ENCODE measurements at regions not wholly inside any gene's neighbourhood (a gene's known extent, or its start where the extent isn't known, plus 50 kb on each side); places are given as distances from the start of the nearest gene placed in this dataset.
"Not testable (repeated sequence)": the region's sequence is repeated elsewhere in the genome, so short reads cannot be mapped to it uniquely, and the experiment has no call there.

DNA sequence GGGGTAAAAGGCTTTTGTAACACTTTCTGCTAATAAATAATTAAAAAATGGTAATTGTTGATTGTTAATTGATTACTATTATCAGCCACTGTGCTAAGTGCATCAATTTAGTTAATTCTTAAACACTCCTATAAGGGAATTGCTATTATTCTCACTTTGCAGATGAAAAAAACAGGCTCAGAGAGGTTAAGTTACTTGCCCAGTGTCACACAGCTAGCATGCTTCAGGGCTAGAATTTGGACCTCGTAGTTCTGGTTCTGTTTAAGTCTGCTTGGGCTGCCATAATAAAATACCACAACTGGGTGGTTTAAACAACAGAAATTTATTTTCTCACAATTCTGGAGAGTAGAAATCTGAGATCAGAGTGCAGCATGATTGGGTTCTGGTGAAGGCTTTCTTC lies 164.8 kb upstream of the TBX18 start:
- DNase-seq (ENCODE audit: low read depth) = no peak

DNA sequence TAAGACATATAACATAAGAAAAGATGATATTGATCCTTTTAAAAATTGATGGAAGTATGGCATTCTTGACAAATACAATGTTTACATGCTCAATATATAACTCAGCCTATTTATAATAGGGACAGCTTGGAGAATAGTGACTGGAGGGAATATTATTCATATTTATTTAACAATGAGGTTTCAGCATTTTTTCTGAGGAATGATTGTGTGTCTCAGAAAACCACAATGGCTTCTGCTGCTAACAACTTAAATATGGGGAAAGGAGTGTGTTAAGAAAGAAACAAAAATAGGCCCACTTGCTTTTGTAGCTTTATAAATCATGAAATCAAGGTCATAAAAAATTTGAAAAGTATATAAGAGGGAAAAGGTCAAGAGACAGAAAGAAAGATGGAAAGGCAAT lies 163.2 kb upstream of the TBX18 start:
- no peak for DNase-seq (ENCODE audit: low read depth)

DNA sequence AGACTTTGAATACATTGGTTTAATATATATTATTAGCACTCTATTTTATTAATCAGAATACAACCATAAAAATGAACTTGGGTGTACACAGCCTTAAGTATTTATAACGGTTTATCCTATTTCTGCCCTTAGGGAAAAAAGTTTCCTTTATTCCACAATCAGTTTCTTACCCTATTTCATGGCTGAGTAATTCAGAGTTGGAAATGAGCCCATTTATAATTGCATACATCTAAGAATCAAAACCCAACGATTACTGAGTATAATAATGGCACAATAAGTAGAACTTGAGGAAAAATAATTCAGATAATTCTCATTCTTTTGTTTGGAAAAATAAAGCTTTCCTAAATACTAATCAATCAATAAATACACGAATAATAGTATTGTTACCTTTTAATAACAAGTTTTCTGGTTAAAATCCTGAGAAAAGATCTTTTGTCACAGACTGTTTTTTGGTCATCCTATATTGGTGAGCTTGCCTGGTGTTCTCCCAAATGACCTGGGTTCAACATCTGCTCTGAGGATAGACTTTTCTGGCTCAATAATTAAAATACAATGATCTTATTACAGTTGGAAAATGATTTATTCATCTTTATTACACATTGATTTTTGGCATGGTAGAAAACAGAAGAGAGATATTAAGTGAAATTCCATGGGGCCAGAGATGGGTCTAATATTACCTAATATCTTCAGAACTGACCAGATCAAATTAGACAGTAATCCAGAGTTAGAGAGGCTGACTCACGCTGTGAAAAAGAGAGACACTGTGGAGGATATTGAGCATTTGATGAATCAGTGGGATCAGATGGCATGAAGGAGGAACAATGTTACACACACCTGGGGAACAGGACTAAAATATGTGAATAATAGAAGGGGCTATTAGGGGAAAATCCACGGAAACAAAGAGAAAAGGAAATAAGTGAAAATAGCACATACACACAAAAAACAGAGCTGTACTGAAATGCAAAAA lies 162.1 kb upstream of the TBX18 start:
- DNase-seq (ENCODE audit: low read depth) = no peak

DNA sequence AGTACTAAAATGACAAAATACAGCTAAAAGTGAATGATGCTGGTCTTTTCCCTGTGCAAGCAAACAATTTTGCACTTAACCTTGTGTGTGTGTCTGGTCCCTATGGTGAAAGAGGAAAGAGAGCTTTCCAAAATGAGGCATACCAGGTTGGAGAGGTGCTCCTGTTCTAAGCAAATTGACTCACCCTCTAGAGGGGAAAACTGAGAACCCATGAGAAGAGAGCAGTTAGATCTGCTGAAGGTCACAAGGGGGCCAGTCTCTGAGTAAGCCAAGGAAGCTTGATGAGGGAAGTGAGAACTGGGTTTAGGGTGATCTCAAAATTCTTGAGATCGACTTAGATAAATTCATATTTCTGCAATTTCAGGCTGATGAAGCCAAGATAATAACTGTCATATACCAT lies 157.5 kb upstream of the TBX18 start:
- DNase-seq (ENCODE audit: low read depth) = no peak

DNA sequence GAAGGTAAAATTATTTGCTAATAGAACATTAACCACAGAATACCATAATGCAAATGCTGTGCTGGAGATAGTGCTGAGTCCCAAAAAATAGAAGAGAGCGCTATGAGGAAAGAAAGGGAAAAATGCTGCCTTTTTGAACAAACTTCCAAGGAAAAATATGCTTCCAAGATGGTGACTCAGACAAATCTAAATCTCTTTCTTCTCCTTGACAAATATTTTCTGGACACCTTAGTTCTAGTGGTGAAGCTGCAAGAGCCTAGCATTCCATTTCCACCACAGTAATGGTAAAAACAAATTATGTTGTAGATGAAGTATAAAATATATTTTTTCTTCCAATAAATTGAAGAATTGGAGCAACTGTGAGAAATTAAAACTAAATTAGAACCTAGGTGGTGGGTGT lies 155.6 kb upstream of the TBX18 start:
- DNase-seq (ENCODE audit: low read depth) = no peak

DNA sequence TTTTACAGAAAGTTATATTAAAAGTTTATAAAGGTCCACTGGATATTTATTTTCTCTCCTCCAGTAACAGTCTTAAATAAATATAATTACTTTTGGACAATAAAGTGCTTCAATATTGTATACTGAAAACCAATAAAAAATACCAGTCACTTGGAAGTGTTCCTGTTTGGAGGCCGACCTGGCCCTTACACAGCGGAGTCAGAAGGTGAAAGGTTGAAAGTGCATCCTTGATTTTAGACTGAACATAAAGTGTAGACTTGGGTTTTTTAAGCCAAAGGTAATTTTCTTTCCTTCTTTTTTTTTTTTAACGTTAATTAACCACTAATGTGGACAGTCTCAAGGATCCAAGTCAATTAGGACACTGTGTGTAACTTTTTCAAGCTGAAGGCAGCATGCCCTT lies 152.3 kb upstream of the TBX18 start:
- DNase-seq (ENCODE audit: low read depth) = no peak

DNA sequence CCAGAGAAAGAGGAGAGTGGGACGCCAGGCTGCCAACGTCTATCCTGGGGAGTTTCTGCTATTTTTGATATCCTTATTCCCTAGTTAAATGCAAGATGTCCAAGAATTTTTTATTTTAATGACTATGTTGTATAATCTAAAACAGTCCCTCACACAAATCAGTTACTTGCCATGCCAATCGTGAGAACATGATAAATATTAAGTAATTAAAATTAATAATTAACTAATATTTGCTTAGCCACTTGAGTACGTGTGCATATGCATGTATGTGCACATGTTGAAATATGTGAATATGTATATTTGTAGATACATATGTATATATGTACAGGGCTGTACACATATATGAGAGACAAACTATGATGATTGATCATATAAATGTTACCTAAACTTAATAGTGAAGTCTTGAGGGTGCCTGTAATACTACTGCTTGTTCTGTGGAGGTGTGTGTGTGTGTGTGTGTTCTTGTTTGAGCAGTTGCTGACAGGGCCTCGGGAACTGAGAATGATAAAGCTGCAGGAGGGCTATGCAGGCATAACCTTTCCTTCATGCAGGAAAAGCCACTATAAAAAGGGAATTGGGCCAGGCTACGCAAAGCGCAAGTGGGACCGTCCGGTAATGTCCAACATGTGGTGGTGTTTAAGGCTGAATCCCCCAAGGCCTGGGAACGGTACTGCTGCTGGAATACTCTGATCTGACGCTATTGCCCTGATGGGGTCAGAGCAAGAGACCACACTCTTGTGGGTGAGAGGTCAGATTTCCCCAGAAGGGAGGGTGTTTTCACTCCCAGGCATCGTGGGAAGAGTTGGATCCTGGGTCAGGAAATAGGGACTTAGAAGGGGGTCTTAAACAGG lies 148.3 kb upstream of the TBX18 start:
- DNase-seq (ENCODE audit: low read depth) = no peak

DNA sequence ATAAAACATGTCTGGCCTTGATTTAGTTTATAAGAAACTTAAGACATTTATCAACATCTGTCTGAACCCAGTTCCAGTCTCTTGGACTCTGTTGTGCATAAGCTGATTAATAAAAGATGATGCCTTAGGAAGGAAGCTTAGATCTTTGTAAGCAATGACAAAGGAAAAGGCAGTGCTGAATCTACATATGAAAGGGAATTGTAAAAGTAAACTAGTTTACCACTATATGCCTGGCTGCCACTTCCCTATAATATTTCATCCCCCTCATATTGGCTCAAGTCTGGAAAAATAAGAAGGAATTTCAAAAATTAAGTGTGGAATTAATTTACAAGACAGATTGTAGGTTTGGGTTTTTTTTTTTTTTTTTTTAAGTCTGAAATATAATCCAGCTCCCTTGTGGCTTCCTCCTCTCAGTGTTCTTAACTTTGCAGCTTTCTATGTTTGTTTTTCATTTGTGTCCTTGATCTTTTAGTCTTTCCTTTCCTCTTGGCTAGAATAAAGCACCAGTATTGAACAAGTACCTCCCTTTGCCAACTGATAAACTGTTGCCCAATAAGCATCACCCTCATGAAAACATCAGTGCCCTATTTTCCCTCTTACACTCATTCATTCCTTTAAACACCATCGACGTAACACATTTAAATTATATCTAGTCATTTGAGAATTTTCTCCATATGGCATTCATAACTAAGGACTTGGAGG lies 146.7 kb upstream of the TBX18 start:
- no peak for DNase-seq (ENCODE audit: low read depth)

DNA sequence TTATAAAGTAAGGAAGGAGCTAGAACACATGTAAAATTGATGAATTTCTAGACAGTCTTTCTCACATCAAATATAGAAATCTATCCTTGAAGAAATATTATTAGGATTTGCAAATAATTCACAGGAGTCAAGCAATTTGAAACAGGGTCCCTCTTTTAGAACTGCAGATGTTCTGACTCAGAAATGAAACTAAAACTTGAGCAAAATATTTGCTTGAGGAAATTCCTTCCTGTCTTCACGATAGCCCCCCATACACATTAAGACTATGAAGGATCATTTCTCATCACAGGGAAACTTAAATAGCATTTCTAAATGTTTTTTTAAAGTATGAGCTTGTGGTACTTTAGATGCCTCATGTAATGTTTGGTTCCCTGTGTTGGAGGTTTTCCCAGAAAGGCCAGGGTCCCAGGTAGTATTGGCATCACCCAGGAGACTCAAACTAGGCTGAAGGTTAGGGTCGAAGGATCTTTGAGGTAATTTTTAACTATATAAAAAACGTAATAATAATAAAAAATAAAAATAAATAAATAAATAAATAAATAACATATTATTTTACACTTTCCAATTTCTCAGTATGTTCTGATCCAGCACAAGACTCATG lies 144.0 kb upstream of the TBX18 start:
- no peak for DNase-seq (ENCODE audit: low read depth)

DNA sequence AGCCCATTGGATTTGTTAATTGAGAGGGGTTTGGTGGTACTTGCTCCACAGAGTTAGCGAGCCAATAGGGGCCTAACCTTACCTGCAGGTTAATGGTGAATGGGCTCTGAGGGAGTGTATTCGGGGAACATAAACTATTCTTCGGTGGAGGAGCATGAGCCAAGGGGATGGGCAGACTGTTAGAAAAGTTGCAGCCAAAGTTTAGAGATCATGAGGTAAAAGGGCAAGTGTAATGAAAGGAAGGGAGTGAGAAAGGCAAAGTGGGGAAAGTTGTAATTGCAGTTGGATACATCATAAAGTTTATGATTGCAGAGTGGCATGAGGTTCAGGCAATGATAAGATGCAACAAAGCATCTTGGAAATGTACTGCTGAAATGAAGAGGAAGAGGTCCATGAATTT lies 142.1 kb upstream of the TBX18 start:
- DNase-seq (ENCODE audit: low read depth) = no peak

DNA sequence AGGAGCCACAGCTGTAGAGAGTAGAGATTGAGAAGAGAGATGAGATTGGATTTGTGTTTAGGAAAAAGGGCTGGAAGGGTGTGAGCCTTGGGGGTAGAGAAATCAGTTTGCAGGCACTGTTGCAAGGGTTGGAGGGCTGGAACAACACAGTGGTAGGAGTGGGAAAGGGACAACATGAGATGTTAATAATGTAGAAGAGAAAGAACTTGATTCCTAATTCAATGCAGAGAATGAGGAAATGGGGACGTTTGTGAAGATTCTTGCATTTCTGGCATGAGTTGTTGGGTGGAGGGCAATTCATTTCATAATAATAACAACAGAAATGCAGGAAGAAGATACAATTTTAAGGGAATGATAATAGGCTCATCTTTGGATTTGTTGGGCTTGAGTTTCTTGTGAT lies 141.4 kb upstream of the TBX18 start:
- no peak for DNase-seq (ENCODE audit: low read depth)

DNA sequence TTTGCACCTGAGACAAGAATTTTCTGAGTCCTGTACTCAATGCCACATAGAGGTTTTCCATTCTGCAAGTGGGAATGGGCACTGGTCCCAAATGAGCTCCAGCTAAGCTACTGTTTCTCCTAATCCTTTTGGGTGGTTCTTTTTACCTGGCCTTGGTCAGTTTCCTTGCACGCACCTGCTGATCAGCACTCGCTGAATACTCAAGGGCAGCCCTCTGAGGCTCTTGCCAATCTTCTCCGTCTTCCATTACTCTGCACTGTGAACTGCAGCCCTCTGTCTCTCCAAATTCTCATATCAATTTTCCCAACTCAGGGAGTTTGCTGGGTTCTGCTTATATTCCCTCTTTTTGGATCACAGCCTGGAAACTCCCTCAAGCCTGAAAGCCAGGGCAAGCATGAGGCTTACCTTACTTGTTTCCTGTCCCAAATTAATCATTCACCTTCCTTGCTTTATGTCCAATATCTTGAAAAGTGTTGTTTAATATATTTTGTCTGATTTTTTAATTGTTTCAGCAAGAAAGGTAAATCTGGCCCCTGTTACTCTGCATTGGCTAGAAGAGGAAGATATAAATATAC lies 138.0 kb upstream of the TBX18 start:
- no peak for DNase-seq (ENCODE audit: low read depth)

DNA sequence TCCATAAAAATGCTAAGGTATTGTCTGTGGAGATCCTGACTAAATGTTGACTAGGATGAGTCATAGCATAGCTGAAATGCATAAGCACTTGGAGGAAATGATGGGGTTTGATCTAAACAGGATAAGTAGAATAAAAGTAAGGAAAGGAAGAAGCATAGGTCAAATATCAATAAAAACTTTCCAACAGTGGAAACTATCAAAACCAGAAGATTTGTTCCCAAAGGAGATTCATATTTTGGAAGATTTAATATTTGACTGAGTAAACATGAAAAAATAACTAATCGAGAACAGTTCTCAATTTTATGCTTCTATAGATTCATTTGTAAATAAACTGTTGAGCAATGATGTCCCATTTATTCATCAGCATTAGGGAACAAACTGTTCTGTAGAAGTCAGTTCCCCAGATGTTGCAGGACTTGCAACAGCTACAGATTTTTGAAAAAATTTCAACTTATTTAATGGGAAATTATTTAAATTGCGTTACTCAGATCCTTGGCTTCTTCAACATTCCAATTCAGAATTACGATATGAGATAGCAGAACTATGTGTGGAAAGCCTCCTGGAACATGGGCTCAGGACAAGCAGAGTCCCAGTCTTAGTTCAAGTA lies 133.7 kb upstream of the TBX18 start:
- no peak for DNase-seq (ENCODE audit: low read depth)

DNA sequence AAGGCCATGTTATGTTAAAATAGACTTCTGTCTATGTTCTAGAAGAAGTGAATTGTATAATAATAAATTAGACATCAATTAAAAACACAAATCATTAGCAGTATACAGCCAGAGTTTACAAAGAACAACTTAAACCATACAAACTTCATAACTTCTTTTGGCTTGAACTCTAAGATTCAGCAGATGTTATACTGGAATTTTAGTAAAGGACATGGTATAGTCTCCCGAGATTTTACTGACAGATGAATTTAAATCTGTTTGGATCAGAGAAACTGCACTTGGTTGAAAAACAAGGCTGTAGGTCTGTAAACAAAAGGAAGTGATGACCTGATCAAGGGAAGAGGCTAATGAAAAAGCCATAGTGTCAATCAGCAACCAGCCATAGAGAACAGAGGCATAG lies 132.6 kb upstream of the TBX18 start:
- no peak for DNase-seq (ENCODE audit: low read depth)

DNA sequence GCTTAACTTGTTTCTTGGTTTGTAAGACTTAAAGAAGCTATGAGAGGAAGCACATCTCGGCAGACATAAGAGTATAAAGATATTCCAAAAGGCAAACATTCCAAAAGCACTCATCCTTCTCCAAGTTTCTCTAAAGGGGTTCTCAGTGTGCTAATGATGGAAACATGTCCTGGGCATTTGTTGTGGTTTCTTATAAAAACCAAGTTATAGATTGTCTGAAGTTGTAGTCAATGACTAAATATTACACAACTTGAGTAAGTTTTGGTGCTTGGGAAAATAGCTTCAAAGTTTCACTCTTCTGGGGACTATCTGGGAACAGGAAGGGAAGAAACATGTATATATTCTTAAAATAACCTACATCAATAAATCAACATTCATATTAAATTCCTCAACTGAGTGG lies 128.3 kb upstream of the TBX18 start:
- no peak for DNase-seq (ENCODE audit: low read depth)

DNA sequence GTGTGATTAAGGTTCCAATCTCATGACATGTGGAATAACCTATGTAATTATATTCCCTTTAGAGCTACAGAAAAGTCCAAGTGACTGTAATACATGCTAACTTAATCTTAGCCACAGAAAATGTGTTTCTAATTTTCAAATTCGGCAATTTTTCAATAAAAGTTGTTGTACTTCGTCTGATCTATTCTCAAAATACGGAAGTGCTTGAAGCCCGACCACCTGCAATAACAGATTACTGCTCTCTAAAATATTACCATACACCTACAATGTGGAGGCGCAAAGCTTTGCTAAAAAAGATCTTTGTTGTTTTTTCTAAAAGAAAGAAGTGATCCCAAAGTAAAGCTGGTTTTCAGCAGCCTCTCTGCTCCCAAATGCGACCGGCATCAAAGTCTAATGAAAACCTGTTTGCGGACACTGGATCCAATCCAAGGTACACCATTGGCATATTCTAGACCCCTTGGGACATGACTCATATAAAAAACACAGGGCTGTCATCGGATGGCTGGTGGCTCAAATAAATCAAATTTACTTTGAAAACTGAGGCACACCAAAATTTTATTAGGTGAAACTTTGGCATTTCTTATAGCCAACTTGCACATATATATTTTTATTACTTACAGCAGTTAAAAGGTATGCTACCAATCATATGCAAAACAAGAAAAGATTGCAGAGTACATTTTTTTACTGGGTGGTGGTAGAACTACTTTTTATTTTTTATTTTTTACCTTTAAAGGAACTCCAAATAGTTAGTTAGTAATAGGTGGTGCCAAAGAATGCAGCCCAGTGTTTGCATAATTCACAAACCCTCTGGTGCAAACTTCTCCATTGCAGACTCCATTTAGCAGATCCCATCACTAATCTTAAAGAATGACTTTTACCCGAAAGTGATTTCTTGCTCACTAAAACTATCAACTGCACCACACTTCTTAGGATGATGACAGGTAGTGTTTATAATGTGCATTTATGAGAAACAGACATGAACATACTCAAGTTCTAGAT lies 118.7 kb upstream of the TBX18 start:
- no peak for DNase-seq (ENCODE audit: low read depth)

DNA sequence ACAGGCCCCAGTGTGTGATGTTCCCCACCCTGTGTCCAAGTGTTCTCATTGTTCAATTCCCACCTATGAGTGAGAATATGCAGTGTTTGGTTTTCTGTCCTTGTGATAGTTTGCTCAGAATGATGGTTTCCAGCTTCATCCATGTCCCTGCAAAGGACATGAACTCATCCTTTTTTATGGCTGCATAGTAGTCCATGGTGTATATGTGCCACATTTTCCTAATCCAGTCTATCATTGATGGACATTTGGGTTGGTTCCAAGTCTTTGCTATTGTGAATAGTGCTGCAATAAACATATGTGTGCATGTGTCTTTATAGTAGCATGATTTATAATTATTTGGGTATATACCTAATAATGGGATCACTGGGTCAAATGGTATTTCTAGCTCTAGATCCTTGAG lies 115.0 kb upstream of the TBX18 start:
- not testable (repeated sequence) for DNase-seq (ENCODE audit: low read depth)

DNA sequence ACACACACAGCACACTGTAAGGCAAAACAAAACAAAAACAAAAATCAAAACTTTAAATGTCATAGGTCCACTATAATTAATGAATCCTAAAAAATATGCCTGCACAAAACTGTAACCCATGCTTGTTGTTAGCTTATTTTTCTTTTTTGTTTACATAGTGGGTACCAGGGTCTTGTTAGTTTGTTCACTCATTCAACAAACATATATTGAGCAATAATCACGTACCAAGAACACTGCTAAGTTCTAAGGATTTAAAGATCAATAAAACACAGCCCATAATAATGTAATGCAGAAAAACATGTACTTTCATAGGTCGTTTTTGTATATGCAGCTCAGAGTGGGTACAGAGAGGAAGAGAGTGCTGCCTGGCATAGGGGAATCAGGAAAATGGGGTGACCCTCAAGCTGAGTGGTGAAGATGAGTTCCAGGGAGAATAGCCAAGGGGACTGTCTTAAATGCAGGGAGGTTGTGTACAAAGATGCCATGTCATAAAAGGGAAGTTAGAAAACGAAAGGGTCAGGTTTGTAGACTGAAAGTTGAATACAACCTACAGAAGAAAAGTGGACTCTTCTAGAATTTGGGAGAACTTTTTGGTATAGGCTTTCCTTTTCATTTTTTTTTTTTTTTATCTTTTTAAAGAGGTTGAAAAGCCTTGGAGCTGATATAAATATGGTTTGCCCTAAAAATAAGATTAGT lies 113.3 kb upstream of the TBX18 start:
- no peak for DNase-seq (ENCODE audit: low read depth)

DNA sequence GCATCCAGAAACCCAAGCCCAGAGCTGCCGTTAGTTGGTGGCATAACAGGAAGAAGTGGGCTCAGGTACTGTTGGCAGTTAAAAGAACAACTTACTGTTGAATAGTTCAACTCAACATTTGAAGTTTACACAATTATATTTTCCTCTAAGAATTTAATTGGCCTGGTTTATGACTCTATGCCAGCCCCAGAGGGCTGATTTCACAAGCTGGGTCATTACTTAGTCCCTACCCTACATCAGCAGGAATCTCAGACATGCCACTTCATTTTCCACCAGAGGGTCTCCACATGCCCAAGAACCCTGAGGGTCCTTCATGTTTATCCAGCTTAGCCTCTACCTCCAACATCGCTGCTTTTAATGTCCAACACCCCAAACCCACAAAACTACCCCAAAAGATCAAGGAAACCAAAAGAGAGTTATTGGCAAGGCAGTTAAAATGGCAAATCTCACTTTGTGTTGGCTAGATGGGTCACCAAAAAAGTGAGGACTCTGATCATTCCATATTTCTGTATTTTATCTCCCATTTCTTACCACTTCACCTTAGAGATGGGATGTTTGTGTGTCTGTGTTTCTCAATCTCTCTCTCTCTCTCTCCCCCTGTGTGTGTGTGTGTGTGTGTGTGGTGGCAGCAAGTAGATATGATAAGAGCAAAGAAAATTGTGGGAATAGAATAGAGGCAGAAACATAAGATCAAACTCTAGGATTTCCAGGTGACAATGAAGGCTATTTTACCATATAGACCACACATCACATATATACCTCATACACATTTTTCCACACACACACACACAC lies 112.5 kb upstream of the TBX18 start:
- no peak for DNase-seq (ENCODE audit: low read depth)

Data from HS-27A (cell line).